GM12874 (cell line): ENCODE measurements at regions not wholly inside any gene's neighbourhood (a gene's known extent, or its start where the extent isn't known, plus 50 kb on each side); places are given as distances from the start of the nearest gene placed in this dataset.

ENCODE experiments used
- CTCF ChIP-seq: IDR thresholded peaks from 2 replicates; pipeline ENCODE4 v1.5.1; 2011; ENCODE audit warnings: low read depth, mild to moderate bottlenecking, control low read depth, low read length, moderate library complexity; ENCODE audit not compliant: insufficient read depth

- TF ChIP-seq CTCF, result no peak
These were observed 166.6 kb upstream of the MARCKS start for GRCh38 chr6:113690281-113691259.

GRCh38 chr6:113691260-113691656, 165.9 kb upstream of the MARCKS start:
- no peak for TF ChIP-seq CTCF

GRCh38 chr6:113693851-113694250, 163.3 kb upstream of the MARCKS start:
- TF ChIP-seq CTCF, result no peak

- TF ChIP-seq CTCF, result no peak
These were observed 162.7 kb upstream of the MARCKS start for GRCh38 chr6:113694278-113695077.

GRCh38 chr6:113695516-113695915, 161.6 kb upstream of the MARCKS start:
- no peak for TF ChIP-seq CTCF

- no peak for TF ChIP-seq CTCF
These were observed 160.2 kb upstream of the MARCKS start for GRCh38 chr6:113696960-113697359.

GRCh38 chr6:113697632-113698410, 159.3 kb upstream of the MARCKS start:
- TF ChIP-seq CTCF, result no peak
